HG02885 (cell line): ENCODE measurements at regions not wholly inside any gene's neighbourhood (a gene's known extent, or its start where the extent isn't known, plus 50 kb on each side); places are given as distances from the start of the nearest gene placed in this dataset.

Experiments
- ATAC-seq: cut with Tn5 transposase; IDR thresholded peaks from one replicate; pipeline ENCODE4 v1.9.1; 2021; ENCODE audit warnings: mild to moderate bottlenecking; ENCODE audit not compliant: unreplicated experiment, poor library complexity

- ATAC-seq: no peak
Observed at GRCh38 chrX:68902706-68903504, 74.1 kb downstream of the EFNB1 start.

GRCh38 chrX:68901519-68901918 lies 72.7 kb downstream of the EFNB1 start:
- ATAC-seq: no peak

GRCh38 chrX:68898598-68898997 lies 69.8 kb downstream of the EFNB1 start:
- ATAC-seq: no peak

GRCh38 chrX:68897118-68897945 lies 68.5 kb downstream of the EFNB1 start:
- no peak for ATAC-seq

- no peak for ATAC-seq
Observed at GRCh38 chrX:68896581-68896980, 67.8 kb downstream of the EFNB1 start.

GRCh38 chrX:68895778-68896177 lies 67.0 kb downstream of the EFNB1 start:
- no peak for ATAC-seq

- ATAC-seq: no peak
Observed at GRCh38 chrX:68895341-68895755, 66.5 kb downstream of the EFNB1 start.

- ATAC-seq: peak; percentile 45
Observed at GRCh38 chrX:68894513-68895340, 65.9 kb downstream of the EFNB1 start.

GRCh38 chrX:68894142-68894512 lies 65.3 kb downstream of the EFNB1 start:
- no peak for ATAC-seq

- no peak for ATAC-seq
Observed at GRCh38 chrX:68892651-68893050, 63.8 kb downstream of the EFNB1 start.

- ATAC-seq: no peak
Observed at GRCh38 chrX:68892134-68892533, 63.3 kb downstream of the EFNB1 start.
